ENCODE measurements at regions not wholly inside any gene's neighbourhood (a gene's known extent, or its start where the extent isn't known, plus 50 kb on each side); places are given as distances from the start of the nearest gene placed in this dataset.

GRCh38 chr2:128474962-128475361 lies 156.3 kb upstream of the HS6ST1 start:
- Histone ChIP-seq H3K36me3 (no peaks in the 10 kb centered on the region), H3K4me1 (peaks cover 0 to 21% (median 13%) of the 10 kb centered on the region in 3 donors), H3K27me3 (peaks cover 15% of the 10 kb centered on the region), H3K27ac (no peak overlapping the region), H3K4me3 (no peak overlapping the region), H3K9me3 (peaks cover 0 to 8% (median 0%) of the 10 kb centered on the region in 3 donors)
- 100% methylated on average over 1 of the region's 5 CpGs; no CpG with 5 or more reads in 1 of the 2 donors for WGBS, 2 donors (ENCODE audit: low coverage in 1 of 2)
- no peak for TF ChIP-seq POLR2A (IDR thresholded peaks at IDR 0.05)
- no peak for TF ChIP-seq EP300 (IDR thresholded peaks at IDR 0.05)
- TF ChIP-seq POLR2AphosphoS5 (IDR thresholded peaks at IDR 0.05), result no peak
- no peak for TF ChIP-seq CTCF (IDR thresholded peaks at IDR 0.05)
- no peak for ATAC-seq

GRCh38 chr2:128475427-128476211 lies 157.0 kb upstream of the HS6ST1 start:
- peaks cover 0 to under 1% (median 0%) of the 10 kb centered on the region in 3 donors for H3K9me3 ChIP-seq
- H3K27me3 ChIP-seq, result peaks cover 15% of the 10 kb centered on the region
- H3K27ac ChIP-seq, result no peak overlapping the region
- no peaks in the 10 kb centered on the region for H3K36me3 ChIP-seq
- H3K4me3 ChIP-seq, result no peak overlapping the region
- TF ChIP-seq POLR2AphosphoS5 (IDR thresholded peaks at IDR 0.05), result no peak
- TF ChIP-seq POLR2A (IDR thresholded peaks at IDR 0.05), result no peak
- TF ChIP-seq CTCF (IDR thresholded peaks at IDR 0.05), result no peak
- no peak for TF ChIP-seq EP300 (IDR thresholded peaks at IDR 0.05)
- ATAC-seq, result no peak
- peaks cover 0 to 21% (median 13%) of the 10 kb centered on the region in 3 donors for H3K4me1 ChIP-seq
- WGBS, 2 donors (ENCODE audit: low coverage in 1 of 2), result 100% methylated on average over 1 of the region's 17 CpGs; no CpG with 5 or more reads in 1 of the 2 donors

GRCh38 chr2:128477026-128477820 lies 158.6 kb upstream of the HS6ST1 start:
- Histone ChIP-seq H3K27me3 (peaks cover 15% of the 10 kb centered on the region), H3K27ac (no peak overlapping the region), H3K4me1 (peaks cover 0 to 20% (median 13%) of the 10 kb centered on the region in 3 donors), H3K9me3 (peaks cover 0 to 10% (median 0%) of the 10 kb centered on the region in 3 donors), H3K36me3 (no peaks in the 10 kb centered on the region), H3K4me3 (no peak overlapping the region)
- WGBS, 2 donors (ENCODE audit: low coverage in 1 of 2), result 88 to 100% methylated on average over 4 to 9 of the region's 12 CpGs
- ATAC-seq, result no peak
- TF ChIP-seq EP300 (IDR thresholded peaks at IDR 0.05) (no peak), POLR2A (IDR thresholded peaks at IDR 0.05) (no peak), POLR2AphosphoS5 (IDR thresholded peaks at IDR 0.05) (no peak), CTCF (IDR thresholded peaks at IDR 0.05) (no peak)

- no peak overlapping the region for H3K27ac ChIP-seq
- TF ChIP-seq CTCF (IDR thresholded peaks at IDR 0.05), result no peak
- no peak for TF ChIP-seq POLR2A (IDR thresholded peaks at IDR 0.05)
- no peak for TF ChIP-seq EP300 (IDR thresholded peaks at IDR 0.05)
- no peak for TF ChIP-seq POLR2AphosphoS5 (IDR thresholded peaks at IDR 0.05)
- peaks cover 0 to 13% (median 10%) of the 10 kb centered on the region in 3 donors for H3K4me1 ChIP-seq
- WGBS, 2 donors (ENCODE audit: low coverage in 1 of 2), result 93% methylated on average over 2 of the region's 2 CpGs; no CpG with 5 or more reads in 1 of the 2 donors
- H3K27me3 ChIP-seq, result peaks cover 15% of the 10 kb centered on the region
- no peaks in the 10 kb centered on the region for H3K36me3 ChIP-seq
- no peak for ATAC-seq
- no peak overlapping the region for H3K4me3 ChIP-seq
- H3K9me3 ChIP-seq, result peaks cover 0 to 10% (median 0%) of the 10 kb centered on the region in 3 donors
Measured at GRCh38 chr2:128477891-128478290, 159.2 kb upstream of the HS6ST1 start.

Measured in gastroesophageal sphincter (tissue), 4 donors.